Lower leg skin (tissue), 4 donors: ENCODE measurements at regions not wholly inside any gene's neighbourhood (a gene's known extent, or its start where the extent isn't known, plus 50 kb on each side); places are given as distances from the start of the nearest gene placed in this dataset.

Experiments
- DNase-seq, 2 donors: peaks; one replicate each; pipeline ENCODE4 v3.0.0-alpha.2; 2019; ENCODE audit warnings: low spot score in 2 of 2
- H3K4me3 ChIP-seq: fragments of 200-600 bp; sonication (generic); 2 replicates; pipeline ENCODE4 v1.5.1; 2017; ENCODE audit warnings: mild to moderate bottlenecking, low read depth; ENCODE audit not compliant: poor library complexity, severe bottlenecking
- POLR2A ChIP-seq, 2 donors: fragments of 450-650 bp; IDR thresholded peaks; one replicate each; pipeline ENCODE4 v1.6.1; 2016 to 2017; ENCODE audit warnings: antibody characterized with exemption in 2 of 2, mild to moderate bottlenecking in 1 of 2, moderate library complexity in 1 of 2
- WGBS, 2 donors: methylation state at CpG; one replicate each; pipeline ENCODE4 v1.1.5; 2018; 5-methylcytosine and 5-hydroxymethylcytosine counted together
- intact Hi-C: fragments of 100-400 bp; cut with DNase I; formaldehyde crosslinking; loops from one replicate; pipeline ENCODE4 v1.15.0; 2023; ENCODE audit warnings: low total_unique reads
- TF ChIP-seq, protein P1 (sequence below), 3 donors: fragments of 450-650 bp; IDR thresholded peaks; one replicate each; pipeline ENCODE4 v1.5.1; 2016; ENCODE audit warnings: antibody characterized with exemption in 3 of 3, mild to moderate bottlenecking in 3 of 3, moderate library complexity in 2 of 3

DNA sequence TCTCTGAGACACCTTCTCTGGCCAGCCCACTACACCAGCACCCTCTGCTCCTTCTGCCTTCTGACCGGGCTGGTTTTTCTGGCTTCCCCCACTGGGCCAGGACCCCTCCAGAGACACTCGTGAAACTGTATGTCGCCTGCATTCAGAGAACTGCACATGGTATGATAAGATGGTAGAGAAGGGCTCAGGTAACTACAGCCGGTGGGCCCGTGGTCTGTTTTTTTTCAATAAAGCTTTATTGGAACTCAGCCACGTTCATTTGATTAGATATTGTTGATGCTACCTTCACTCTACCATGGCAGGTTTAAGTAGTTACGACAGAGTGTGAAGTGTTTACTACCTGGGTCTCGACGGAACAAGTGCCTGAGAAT, 514.0 kb downstream of the TBC1D22A start:
- no peak overlapping the region for H3K4me3 ChIP-seq
- DNase-seq, result no peak
- WGBS, 2 donors, result 85% methylated on average over 9 of the region's 9 CpGs
- TF ChIP-seq POLR2A (IDR thresholded peaks at IDR 0.05), result no peak
- TF ChIP-seq, protein P1, sequence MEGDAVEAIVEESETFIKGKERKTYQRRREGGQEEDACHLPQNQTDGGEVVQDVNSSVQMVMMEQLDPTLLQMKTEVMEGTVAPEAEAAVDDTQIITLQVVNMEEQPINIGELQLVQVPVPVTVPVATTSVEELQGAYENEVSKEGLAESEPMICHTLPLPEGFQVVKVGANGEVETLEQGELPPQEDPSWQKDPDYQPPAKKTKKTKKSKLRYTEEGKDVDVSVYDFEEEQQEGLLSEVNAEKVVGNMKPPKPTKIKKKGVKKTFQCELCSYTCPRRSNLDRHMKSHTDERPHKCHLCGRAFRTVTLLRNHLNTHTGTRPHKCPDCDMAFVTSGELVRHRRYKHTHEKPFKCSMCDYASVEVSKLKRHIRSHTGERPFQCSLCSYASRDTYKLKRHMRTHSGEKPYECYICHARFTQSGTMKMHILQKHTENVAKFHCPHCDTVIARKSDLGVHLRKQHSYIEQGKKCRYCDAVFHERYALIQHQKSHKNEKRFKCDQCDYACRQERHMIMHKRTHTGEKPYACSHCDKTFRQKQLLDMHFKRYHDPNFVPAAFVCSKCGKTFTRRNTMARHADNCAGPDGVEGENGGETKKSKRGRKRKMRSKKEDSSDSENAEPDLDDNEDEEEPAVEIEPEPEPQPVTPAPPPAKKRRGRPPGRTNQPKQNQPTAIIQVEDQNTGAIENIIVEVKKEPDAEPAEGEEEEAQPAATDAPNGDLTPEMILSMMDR (IDR thresholded peaks at IDR 0.05), result no peak
- intact Hi-C loops, result no loop called here

DNA sequence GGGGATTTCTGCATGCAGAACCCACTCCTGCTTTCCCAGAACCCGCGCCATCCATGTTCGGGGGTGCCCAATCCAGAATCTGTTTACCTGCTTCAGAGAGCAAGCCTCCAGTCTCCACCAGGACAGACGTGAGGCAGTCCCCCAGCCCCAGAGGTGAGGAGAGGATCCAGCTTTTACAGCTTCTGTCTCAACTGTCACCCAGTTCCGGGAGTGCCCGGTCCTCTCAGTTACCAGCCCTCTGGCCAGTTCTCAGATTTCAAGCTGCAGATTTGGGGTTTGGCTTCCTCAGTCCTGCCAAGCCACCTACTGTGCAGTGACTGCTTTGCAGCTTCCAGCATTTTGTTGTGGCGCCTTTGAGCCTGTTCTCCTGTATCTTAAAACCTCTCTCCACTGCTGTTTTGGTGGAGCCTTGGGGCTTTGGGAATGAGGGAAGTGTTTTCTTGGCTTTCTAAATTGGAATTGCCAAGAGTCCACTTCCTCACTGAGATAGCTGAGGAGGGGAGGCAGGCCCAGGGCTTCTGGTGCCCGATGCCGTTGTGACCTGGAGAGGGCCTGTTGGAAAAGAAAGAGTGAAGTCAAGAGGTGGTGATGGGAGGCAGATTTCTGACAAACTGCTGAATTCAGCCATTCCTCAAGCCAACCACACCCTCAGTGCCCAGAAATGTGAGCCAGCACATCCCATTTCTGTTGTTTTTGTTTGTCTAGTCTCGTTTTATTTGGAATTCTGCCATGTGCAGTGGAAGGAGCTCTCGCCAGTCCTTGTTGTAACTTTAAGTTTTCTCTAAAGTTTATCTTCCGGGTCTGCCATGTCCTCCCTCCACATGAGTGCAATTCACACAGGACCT, 513.4 kb downstream of the TBC1D22A start:
- 49 to 53% methylated on average over 12 of the region's 12 CpGs for WGBS, 2 donors
- intact Hi-C loops, result no loop called here
- TF ChIP-seq, protein P1 (IDR thresholded peaks at IDR 0.05), result no peak
- TF ChIP-seq POLR2A (IDR thresholded peaks at IDR 0.05), result no peak
- no peak overlapping the region for H3K4me3 ChIP-seq
- no peak for DNase-seq

DNA sequence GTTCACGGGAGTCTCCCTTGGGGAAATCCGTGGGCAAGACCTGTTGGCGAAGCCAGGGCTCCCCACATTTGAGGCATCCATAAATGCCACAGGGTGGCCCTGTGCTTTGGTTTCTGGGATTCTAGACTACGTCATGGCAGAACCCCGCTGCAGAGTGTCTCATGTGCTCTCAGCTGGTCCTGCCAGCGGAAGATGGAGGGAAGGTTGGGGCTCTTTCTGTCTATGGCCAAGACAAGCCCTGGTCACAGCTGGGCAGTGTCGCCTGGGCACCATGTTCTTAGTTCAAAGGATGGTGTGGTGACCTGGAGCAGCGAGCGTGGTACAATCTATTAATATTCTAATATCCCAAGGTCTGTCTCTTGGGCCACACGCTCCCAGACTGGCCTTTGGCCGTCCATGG, 511.7 kb downstream of the TBC1D22A start:
- intact Hi-C loops, result no loop called here
- DNase-seq, result no peak
- 93% methylated on average over 11 of the region's 11 CpGs for WGBS, 2 donors

DNA sequence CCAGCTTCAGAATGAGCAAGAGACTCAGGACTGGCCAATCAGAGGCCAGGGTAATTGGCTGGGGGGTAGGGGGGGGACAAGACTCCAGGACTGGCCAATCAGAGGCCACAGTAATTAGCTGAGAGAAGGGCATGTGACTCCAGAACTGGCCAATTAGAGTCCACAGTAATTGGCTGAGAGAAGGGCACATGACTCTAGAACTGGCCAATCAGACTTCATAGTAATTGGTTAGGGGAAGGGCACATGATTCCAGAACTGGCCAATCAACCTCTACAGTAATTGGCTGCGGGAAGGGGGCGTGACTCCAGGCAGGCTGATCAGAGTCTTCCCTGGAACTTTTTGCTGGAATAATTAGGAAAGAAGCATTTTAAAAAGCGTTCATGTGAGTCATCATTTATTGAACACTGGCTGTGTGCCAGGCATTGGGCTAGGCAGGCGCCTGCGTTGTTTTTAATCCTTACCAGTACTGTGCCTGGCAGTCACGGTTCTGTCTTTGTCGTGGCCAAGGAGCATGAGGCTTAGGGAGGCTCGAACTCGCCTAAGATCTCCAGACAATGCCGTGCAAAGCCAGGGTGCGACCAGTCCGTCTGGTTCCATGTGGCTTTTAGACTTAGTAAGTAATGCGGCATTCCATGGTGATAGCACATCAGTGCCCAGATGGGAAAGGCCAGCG, 508.1 kb downstream of the TBC1D22A start:
- H3K4me3 ChIP-seq, result no peak overlapping the region
- intact Hi-C loops, result no loop called here
- 82 to 87% methylated on average over 14 of the region's 14 CpGs for WGBS, 2 donors
- TF ChIP-seq, protein P1 (IDR thresholded peaks at IDR 0.05), result no peak
- no peak for DNase-seq

More for the DNA sequence above, 511.7 kb downstream of the TBC1D22A start:
- no peak for TF ChIP-seq POLR2A (IDR thresholded peaks at IDR 0.05)
- TF ChIP-seq, protein P1 (IDR thresholded peaks at IDR 0.05), result no peak
- H3K4me3 ChIP-seq, result no peak overlapping the region

DNA sequence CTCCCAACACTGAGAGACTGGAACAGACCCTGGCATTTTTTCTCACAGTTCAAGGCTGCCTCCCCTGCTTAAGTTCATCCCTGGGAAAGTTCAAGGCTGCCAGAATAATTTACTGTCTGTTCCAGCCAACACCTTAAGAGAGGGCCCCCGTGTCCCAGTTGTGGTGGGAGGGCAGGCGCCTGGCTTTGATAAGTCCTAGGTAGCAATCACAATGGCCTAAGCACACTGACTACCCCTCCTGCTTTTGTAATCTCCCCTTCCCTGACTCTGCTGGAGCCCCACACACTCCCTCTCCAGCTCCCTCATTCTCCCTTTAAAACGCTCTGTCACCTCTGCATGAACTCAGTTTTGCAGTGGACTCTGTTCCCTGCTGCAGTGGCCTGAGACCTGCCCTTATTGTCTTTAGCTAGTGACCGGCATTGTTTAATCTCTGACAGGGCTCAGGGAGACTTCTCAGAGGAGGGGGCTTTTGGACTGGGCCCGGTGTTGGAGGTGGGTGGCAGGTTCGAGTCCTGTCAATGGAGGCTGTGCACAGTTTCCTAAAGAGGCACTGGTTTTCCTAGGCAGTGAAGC, 507.2 kb downstream of the TBC1D22A start:
- H3K4me3 ChIP-seq, result no peak overlapping the region
- TF ChIP-seq POLR2A (IDR thresholded peaks at IDR 0.05), result no peak
- TF ChIP-seq, protein P1 (IDR thresholded peaks at IDR 0.05), result no peak
- no peak for DNase-seq
- WGBS, 2 donors, result 82 to 88% methylated on average over 6 of the region's 6 CpGs
- intact Hi-C loops, result no loop called here
